ENCODE measurements at regions not wholly inside any gene's neighbourhood (a gene's known extent, or its start where the extent isn't known, plus 50 kb on each side); places are given as distances from the start of the nearest gene placed in this dataset.
A peak's percentile ranks its signal among the peaks of the same experiment; 100 is the strongest.
"Not testable (repeated sequence)": the region's sequence is repeated elsewhere in the genome, so short reads cannot be mapped to it uniquely, and the experiment has no call there.

DNA sequence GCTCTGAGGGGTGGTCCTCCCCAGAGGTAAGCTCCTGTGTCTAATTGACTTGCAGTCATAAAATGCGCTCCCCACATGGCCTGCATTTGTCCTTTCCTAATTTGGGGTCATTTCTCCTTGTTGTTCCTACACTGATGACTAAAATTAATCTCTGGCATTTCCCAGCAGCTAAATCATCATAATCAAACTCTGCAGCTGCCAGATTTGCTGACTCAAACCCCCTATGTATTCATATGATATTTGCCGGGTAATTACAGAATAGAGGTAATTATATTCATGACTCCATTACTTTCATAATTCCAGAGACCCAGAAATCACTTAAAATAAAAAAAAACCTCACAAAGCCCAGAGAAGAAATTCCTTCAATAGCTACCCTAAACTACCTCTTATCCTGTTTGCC lies 331.4 kb upstream of the KLHL29 start:
- no peak for DNase-seq

DNA sequence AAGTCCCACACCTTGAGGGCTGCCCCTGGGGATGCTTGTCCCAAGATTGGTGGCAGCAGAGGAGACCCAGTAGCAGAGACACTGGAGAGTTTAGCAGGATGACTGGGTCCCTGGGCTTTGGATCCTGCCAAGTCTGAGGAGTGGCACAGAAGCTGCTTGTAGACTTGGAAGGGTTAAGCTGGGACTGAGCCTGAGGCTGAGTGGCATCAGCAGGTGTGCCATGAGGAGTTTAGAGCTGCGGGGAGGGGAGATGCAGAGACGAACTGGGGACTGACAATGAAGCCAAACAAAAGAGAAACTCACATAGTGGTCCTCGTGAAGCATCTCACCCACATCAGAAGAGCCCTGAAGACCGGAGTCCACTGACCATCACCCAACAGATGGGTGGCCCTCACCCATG lies 329.7 kb upstream of the KLHL29 start:
- DNase-seq: peak; percentile 92

GRCh38 chr2:23056846-23057245 lies 328.1 kb upstream of the KLHL29 start:
- not testable (repeated sequence) for DNase-seq

DNA sequence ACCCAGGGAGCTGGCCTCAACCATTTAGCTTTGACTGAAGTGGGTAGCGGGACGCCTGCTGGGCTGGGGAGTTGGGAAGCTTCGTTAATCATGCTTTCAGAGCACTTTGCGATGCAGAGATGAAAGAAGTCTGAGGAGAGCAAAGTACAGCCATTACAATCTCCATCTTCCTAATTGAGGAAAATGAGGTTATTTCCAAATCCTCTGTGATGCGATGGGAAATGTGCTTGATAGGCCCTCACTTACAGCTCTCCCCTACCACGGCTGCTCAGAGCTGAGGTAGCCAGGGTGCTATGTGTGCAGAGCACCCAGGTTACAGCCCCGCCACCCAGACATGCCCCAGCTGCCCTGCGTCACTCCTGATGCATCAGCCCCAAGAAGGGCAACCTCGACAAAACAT lies 326.5 kb upstream of the KLHL29 start:
- no peak for DNase-seq

- no peak for DNase-seq
These were observed 319.8 kb upstream of the KLHL29 start for GRCh38 chr2:23065210-23065609.

GRCh38 chr2:23065936-23066335 lies 319.0 kb upstream of the KLHL29 start:
- no peak for DNase-seq

- no peak for DNase-seq
These were observed 318.3 kb upstream of the KLHL29 start for GRCh38 chr2:23066686-23067085.

DNA sequence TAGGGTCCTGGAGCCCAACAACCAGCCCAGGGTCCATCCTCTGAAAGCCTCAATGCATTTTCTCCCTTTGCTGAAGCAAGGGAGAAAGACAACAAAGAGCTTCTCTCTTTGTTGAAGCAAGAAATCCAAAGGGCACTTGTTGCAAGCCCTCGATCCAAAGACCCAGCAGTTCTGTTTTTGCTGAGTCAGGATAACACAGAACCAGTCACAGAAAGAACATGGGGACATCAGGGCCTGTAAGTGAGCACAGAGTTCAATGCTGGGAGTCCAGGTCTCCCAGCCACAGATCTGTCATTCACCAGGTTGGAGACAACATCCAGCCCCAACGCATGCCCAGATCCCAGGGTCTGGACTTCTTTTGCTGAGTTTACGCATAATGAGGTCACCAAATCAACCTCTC lies 315.8 kb upstream of the KLHL29 start:
- no peak for DNase-seq

GRCh38 chr2:23069923-23070322 lies 315.1 kb upstream of the KLHL29 start:
- DNase-seq: no peak

- no peak for DNase-seq
These were observed 311.9 kb upstream of the KLHL29 start for GRCh38 chr2:23073056-23073455.

DNA sequence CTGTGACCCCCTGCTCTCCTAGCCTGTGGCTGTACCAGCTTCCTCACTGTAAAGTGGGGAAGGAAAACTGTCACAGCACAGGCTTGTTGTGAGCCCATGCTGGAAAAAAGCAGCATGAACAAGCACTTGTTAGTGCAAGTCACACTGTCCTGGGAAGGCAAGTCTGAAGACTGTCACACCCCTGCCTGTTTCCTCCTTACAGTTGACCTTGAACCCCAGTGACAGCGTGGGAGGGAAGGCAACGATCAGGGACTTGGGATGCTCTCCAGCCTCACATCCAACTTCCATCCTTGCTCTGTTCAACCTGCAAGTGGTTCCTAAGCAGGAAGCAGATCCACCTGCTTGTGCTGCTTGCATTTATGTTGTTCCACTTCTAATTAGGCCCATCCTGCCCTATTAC lies 311.3 kb upstream of the KLHL29 start:
- no peak for DNase-seq

- no peak for DNase-seq
These were observed 307.4 kb upstream of the KLHL29 start for GRCh38 chr2:23077596-23077995.

DNA sequence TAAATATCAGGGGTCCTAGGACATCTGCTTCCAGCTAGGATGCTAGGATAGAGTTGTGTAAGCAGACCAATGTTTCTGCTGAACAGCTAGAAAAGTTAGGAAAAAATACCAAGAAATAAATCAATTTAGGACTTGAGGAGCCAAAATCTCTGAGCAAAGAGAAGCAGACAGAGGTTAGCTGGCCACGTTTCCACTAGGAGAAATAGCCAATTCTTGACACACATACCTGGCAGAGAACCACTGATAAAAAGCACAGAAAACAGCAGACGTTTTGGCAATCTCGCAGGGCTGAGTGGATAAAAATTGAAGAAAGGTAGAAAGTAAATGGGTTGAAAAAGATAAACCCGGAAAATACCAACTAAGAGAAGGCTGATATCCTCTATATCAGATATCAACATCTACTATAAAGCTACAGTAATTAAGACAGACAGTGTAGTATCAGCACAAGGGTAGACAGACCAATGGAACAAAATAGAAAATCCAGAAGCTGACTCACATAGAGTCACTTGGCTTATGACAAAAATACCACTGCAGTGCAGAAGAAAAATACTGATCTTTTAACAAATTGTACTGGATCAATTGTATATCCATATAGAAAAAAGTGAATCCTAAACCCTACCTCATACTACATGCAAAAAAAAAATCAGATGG lies 306.1 kb upstream of the KLHL29 start:
- DNase-seq: no peak

- no peak for DNase-seq
These were observed 301.0 kb upstream of the KLHL29 start for GRCh38 chr2:23083966-23084365.

DNA sequence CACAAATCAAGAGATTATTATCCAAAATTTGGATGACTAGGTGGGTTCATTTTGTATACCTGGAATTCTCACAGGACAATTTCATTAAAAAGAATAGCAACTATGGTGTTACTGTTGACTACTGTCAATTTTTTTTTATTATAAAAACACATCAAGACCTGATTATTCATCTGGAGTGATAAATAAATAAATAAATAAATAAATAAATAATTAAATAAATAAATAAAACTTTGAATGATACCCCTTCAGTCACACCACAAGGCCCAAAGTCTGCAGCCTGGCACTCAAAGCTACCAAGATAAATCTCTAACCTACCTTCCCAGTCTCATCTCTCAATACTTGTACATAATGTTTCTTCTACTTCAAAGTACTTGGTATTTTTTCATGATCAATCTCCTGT lies 294.0 kb upstream of the KLHL29 start:
- no peak for DNase-seq

GRCh38 chr2:23091900-23092299 lies 293.1 kb upstream of the KLHL29 start:
- DNase-seq: no peak

DNA sequence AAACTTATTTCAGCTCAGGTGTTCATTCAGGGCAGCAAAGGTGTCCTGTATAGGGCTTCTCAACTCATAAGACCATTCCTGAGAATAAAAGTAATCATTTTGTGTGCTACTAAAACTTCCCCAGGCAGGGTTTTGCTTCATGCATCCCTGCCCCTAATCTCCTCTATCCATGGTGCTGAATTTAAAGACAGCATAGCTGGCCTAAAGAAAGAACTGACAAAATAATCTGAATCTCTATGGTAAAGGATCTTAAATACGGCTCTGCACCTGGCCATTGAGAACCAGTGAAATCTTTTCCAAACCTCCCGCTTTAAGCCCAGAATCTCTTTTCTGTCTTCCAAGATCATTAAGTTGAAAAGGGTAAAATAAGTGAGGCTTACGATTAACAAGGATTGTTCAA lies 292.1 kb upstream of the KLHL29 start:
- peak; percentile 75 for DNase-seq

DNA sequence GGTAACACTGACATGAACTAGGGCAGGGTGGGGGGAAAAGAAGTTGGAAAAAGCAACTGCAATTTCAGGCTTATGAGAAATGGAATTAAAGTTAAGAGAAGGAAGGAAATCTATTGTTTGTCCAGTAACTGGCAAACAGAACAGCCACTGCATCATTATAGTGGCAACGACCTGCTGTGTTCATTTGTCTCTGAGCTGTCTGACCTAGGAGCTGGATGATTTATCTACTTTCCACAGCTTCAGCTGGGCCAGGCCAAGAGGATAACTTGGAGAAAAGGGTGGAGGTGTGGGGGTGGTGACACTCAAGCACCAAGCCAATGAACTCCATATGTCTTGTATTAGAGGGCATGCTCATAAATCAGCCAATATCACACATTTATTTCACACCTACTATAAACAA lies 291.5 kb upstream of the KLHL29 start:
- DNase-seq: no peak

- no peak for DNase-seq
These were observed 287.9 kb upstream of the KLHL29 start for GRCh38 chr2:23096906-23097602.

DNA sequence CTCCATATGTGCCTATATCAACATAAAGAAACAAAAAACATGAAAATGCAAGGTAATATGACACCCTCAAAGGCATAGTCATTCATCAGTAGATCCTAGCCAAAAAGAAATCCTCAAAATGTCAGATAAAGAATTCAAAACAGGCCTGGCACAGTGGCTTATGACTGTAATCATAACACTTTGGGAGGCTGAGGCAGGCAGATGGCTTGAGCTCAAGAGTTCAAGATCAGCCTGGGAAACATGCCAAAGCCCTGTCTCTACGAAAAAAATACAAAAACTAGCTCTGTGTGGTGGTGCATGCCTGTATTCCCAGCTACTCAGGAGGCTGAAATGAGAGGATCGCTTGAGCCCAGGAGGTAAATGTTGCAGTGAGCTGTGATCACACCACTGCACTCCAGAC lies 284.6 kb upstream of the KLHL29 start:
- DNase-seq: no peak

- no peak for DNase-seq
These were observed 278.7 kb upstream of the KLHL29 start for GRCh38 chr2:23106242-23106785.

GRCh38 chr2:23107327-23107941 lies 277.5 kb upstream of the KLHL29 start:
- DNase-seq: peak; percentile 63

- no peak for DNase-seq
These were observed 273.7 kb upstream of the KLHL29 start for GRCh38 chr2:23111263-23111662.

DNA sequence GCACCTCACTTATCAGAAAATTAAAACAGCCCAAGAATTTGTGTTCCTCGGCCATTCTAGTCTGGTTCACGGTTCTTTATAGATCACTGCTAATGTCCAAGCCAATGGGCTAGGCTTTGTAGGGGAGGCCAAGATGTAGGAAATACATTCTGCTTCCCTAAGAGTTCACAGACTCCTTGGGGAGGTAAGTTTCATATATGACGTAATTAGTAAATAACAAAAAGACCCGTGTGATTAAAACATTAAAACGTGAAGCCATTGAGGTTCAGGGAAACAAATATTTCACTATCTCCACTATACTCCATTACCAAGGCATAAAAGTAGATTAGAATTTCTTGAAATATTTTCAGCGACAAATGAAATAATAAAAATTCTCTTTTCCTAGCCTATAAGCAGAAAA lies 272.5 kb upstream of the KLHL29 start:
- no peak for DNase-seq

All from tongue (tissue), 1 donor.